GM06990 (cell line): ENCODE measurements at regions not wholly inside any gene's neighbourhood (a gene's known extent, or its start where the extent isn't known, plus 50 kb on each side); places are given as distances from the start of the nearest gene placed in this dataset.
A peak's percentile ranks its signal among the peaks of the same experiment; 100 is the strongest.

ENCODE experiments used
- DNase-seq: peaks from one replicate; pipeline ENCODE4 v3.0.0-alpha.2; 2011; ENCODE audit not compliant: insufficient read length; ENCODE audit errors: extremely low read depth
- H3K27me3 ChIP-seq: replicated peaks from 2 replicates; pipeline ENCODE4 v1.6.0; 2011; ENCODE audit warnings: low read length; ENCODE audit not compliant: control insufficient read depth, insufficient read depth
- H3K36me3 ChIP-seq: 2 replicates; pipeline ENCODE4 v1.5.1; 2011; ENCODE audit warnings: low read length; ENCODE audit not compliant: control insufficient read depth, insufficient read depth
- H3K4me3 ChIP-seq: replicated peaks from 2 replicates; pipeline ENCODE4 v1.5.1; 2011; ENCODE audit warnings: low read depth, mild to moderate bottlenecking, control low read depth, low read length
- TF ChIP-seq, protein P1 (sequence below): IDR thresholded peaks from 2 replicates; pipeline ENCODE4 v1.5.1; 2011; ENCODE audit warnings: low read length, control low read depth, mild to moderate bottlenecking, inconsistent platforms; ENCODE audit not compliant: insufficient read depth, poor library complexity, severe bottlenecking

DNA sequence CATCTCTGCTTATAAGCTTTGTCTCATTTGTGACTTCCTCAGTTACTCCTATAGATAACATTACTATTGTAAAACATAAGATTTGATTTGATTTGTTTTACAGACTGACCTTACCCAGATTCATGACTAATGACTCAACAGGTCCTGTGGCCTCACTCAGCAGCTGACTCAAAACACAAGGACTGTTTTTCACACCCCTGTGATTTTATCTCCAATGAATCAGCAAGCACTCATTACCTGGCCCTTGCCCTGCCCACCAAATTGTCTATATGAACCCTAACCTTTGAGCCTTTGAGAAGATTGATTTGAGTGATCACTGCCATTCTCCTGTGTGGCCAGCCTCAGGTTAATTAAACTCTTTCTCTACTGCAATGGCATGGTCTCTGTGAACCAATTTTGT lies 1064.6 kb upstream of the LRRTM3 start:
- TF ChIP-seq, protein P1, sequence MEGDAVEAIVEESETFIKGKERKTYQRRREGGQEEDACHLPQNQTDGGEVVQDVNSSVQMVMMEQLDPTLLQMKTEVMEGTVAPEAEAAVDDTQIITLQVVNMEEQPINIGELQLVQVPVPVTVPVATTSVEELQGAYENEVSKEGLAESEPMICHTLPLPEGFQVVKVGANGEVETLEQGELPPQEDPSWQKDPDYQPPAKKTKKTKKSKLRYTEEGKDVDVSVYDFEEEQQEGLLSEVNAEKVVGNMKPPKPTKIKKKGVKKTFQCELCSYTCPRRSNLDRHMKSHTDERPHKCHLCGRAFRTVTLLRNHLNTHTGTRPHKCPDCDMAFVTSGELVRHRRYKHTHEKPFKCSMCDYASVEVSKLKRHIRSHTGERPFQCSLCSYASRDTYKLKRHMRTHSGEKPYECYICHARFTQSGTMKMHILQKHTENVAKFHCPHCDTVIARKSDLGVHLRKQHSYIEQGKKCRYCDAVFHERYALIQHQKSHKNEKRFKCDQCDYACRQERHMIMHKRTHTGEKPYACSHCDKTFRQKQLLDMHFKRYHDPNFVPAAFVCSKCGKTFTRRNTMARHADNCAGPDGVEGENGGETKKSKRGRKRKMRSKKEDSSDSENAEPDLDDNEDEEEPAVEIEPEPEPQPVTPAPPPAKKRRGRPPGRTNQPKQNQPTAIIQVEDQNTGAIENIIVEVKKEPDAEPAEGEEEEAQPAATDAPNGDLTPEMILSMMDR = no peak
- peak; percentile 12 for DNase-seq
- Histone ChIP-seq H3K4me3 (no peak overlapping the region), H3K27me3 (no peaks in the 10 kb centered on the region), H3K36me3 (no peaks in the 10 kb centered on the region; the same call in 1 of the 2 replicates)
